DOHH2 (cell line): ENCODE measurements at regions not wholly inside any gene's neighbourhood (a gene's known extent, or its start where the extent isn't known, plus 50 kb on each side); places are given as distances from the start of the nearest gene placed in this dataset.

Experiments used
- CTCF ChIP-seq: fragments of 200-600 bp; sonication (generic); IDR thresholded peaks from one replicate; pipeline ENCODE4 v1.5.1; 2014; ENCODE audit warnings: antibody characterized with exemption, mild to moderate bottlenecking, low read depth, low read length; ENCODE audit not compliant: poor library complexity, severe bottlenecking
- EZH2phosphoT487 ChIP-seq: fragments of 200-600 bp; sonication (generic); IDR thresholded peaks from 2 replicates; pipeline ENCODE4 v1.6.1; 2017; ENCODE audit warnings: borderline replicate concordance, mild to moderate bottlenecking, antibody characterized with exemption, low read length, moderate library complexity, mixed read lengths

DNA sequence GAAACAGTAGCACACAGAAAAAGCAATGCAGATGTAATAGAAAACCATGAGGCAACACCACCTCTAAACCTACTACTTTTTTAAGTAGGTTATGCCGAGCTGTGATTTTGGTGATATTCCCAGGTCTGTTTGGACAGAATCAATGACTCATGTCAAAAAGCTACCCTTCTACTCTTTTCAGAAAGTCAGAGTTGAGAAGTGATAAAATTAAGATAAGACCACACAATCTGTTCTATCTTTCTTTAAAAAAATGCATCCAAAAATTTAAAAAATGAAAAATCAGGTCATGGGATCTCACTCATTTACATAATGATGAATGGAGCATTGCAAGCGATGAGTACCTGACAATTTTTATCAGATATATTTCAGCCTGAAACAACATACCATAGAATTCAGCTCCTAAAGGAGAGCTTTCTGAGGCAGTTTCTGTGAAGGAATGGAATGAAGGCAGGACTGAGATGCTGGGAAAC is 826.3 kb downstream of the BCL11A start:
- TF ChIP-seq CTCF, result no peak
- no peak for TF ChIP-seq EZH2phosphoT487
